ENCODE measurements at regions not wholly inside any gene's neighbourhood (a gene's known extent, or its start where the extent isn't known, plus 50 kb on each side); places are given as distances from the start of the nearest gene placed in this dataset.

- no peak overlapping the region for H3K27ac Mint-ChIP-seq
- Histone ChIP-seq H3T11ph (ENCODE audit: low read length) (no peak overlapping the region), H2AK5ac (ENCODE audit: insufficient read length, low read length) (no peak overlapping the region), H3K4ac (ENCODE audit: low read depth, low read length) (no peak overlapping the region), H2BK15ac (ENCODE audit: low read depth, low read length) (no peak overlapping the region), H4K5ac (ENCODE audit: insufficient read length, low read depth, low read length) (no peak overlapping the region), H4K91ac (ENCODE audit: insufficient read length, low read depth, low read length) (no peak overlapping the region), H4K8ac (replicated peaks; ENCODE audit: insufficient read length, low read depth, low read length) (no peak overlapping the region), H3K18ac (ENCODE audit: insufficient read length, low read depth, low read length) (no peak overlapping the region), H3K23me2 (ENCODE audit: insufficient read length, low read depth, low read length, poor library complexity, severe bottlenecking) (no peaks in the 10 kb centered on the region), H3K9ac (ENCODE audit: extremely low read depth, insufficient read length, low read length) (no peak overlapping the region), H3K14ac (ENCODE audit: insufficient read depth, low read length) (no peak overlapping the region), H4K20me1 (ENCODE audit: control insufficient read depth, insufficient read depth, insufficient read length) (no peaks in the 10 kb centered on the region), H3K4me1 (ENCODE audit: insufficient read depth, low read length) (no peaks in the 10 kb centered on the region), H3K56ac (ENCODE audit: insufficient read length, low read depth, low read length) (no peak overlapping the region), H2BK5ac (ENCODE audit: insufficient read length, low read length) (no peak overlapping the region), H3K79me2 (ENCODE audit: insufficient read depth, low read length) (no peaks in the 10 kb centered on the region), H3K23ac (ENCODE audit: insufficient read length, low read depth, low read length) (no peak overlapping the region), H3K9me3 (ENCODE audit: control insufficient read depth, low read depth, low read length) (no peaks in the 10 kb centered on the region), H3K4me2 (ENCODE audit: insufficient read depth, insufficient read length, low read length) (no peak overlapping the region), H2AFZ (ENCODE audit: low read length) (no peak overlapping the region), H3K79me1 (ENCODE audit: insufficient read depth, low read depth, low read length, poor library complexity, severe bottlenecking) (no peaks in the 10 kb centered on the region), H2BK120ac (ENCODE audit: low read depth, low read length, poor library complexity, severe bottlenecking) (no peak overlapping the region), H2BK20ac (ENCODE audit: low read depth, low read length, poor library complexity, severe bottlenecking) (no peak overlapping the region), H2BK12ac (ENCODE audit: insufficient read length, low read depth, low read length) (no peak overlapping the region), H3K27me3 (ENCODE audit: insufficient read depth, low read length) (no peaks in the 10 kb centered on the region), H3K27ac (ENCODE audit: insufficient read length, low read depth, low read length) (no peak overlapping the region)
- peaks cover 22% of the 10 kb centered on the region for H3K27me3 Mint-ChIP-seq (ENCODE audit: low read depth)
- H3K4me1 Mint-ChIP-seq, result peaks cover 4 to 6% of the 10 kb centered on the region in 2 experiments; a peak in 2 of 4 replicates
- no peak overlapping the region for H3K4me3 Mint-ChIP-seq
- no peaks in the 10 kb centered on the region for H3K9me3 Mint-ChIP-seq
- no peak for TF ChIP-seq CTCF (conservative IDR thresholded peaks at IDR 0.05)
- WGBS (ENCODE audit: extremely low coverage, insufficient read length, low lambda C conversion rate), result no CpG with 5 or more reads among the region's 11 CpGs
- H3K36me3 Mint-ChIP-seq (ENCODE audit: insufficient read depth in 1 of 3, low read depth in 3 of 3), result no peaks in the 10 kb centered on the region
- DNase-seq, result no peak
These were observed 336.5 kb downstream of the MIAT start for GRCh38 chr22:26993886-26994285.
